ENCODE measurements at regions not wholly inside any gene's neighbourhood (a gene's known extent, or its start where the extent isn't known, plus 50 kb on each side); places are given as distances from the start of the nearest gene placed in this dataset.

DNA sequence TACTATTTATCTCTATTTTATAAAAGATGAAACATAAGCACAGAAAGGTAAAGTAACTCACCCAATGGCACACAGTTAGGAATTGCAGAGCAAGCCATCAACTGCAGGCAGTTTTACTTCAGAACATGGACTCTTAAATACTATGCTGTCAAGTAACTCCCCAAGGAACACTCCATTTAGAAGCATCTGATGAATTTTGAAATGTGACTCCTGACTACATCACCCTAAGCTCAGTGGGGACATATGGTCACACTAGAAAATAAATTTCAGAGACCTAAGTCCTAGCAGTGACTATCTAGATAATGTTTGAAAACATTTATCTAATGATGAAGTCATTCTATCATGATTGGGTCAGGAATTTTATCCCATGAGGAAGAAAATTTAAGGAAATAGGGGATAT, 272.8 kb upstream of the ARRDC4 start:
- POLR2A ChIA-PET: no interaction called here
- CTCF ChIA-PET: no interaction called here
- ATAC-seq (no peak), DNase-seq (no peak)
- no peaks in the 10 kb centered on the region for H3K9me3 ChIP-seq (ENCODE audit: control insufficient read depth in 2 of 3, low read length in 3 of 3)
- Mint-ChIP-seq H3K9me3 (peaks cover 0 to 5% (median 0%) of the 10 kb centered on the region in 11 donors), H3K36me3 (no peaks in the 10 kb centered on the region), H3K27me3 (peaks cover 0 to 26% (median 8%) of the 10 kb centered on the region in 5 donors), H3K27ac (no peak overlapping the region), H3K4me3 (no peak overlapping the region), H3K4me1 (peaks cover 0 to 5% (median 0%) of the 10 kb centered on the region in 7 donors)
- no peak overlapping the region for H3K27ac ChIP-seq (ENCODE audit: low read depth, low read length)
- no peaks in the 10 kb centered on the region for H3K4me1 ChIP-seq (ENCODE audit: control insufficient read depth in 2 of 2, insufficient read depth in 2 of 2, low read length in 2 of 2)
- H3K27me3 ChIP-seq (ENCODE audit: control insufficient read depth in 2 of 2, insufficient read depth in 2 of 2, low read length in 2 of 2): no peaks in the 10 kb centered on the region
- no peaks in the 10 kb centered on the region for H3K36me3 ChIP-seq (ENCODE audit: control insufficient read depth in 2 of 3, insufficient read depth in 3 of 3, low read length in 3 of 3)
- no peak overlapping the region for H3K4me3 ChIP-seq (ENCODE audit: low read length)
- intact Hi-C loops (cut with micrococcal nuclease): no loop called here

DNA sequence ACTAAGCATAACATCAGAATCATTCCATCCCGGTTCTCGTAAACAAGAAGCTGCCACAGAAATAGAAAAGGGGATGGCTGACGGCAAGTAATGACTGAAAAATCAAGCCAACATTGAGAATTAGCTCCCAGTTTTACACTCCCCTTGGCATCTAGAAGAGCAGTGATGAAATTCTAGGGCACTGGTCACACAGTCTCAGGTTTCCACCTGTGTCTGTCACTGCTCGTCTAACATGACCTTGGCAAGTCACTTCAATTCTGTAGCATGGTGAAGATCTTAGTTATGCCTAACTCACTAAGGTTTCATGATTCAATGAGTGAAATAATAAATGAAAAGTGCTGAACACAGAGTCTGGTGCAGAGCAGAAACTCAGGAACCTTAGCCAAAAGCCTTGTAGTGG, 272.3 kb upstream of the ARRDC4 start:
- CTCF ChIA-PET: no interaction called here
- peaks cover 0 to 26% (median 8%) of the 10 kb centered on the region in 5 donors for H3K27me3 Mint-ChIP-seq
- H3K4me1 Mint-ChIP-seq: peaks cover 0 to 5% (median 0%) of the 10 kb centered on the region in 7 donors
- no peaks in the 10 kb centered on the region for H3K36me3 Mint-ChIP-seq
- H3K27ac Mint-ChIP-seq: no peak overlapping the region
- no peak overlapping the region for H3K4me3 Mint-ChIP-seq
- no peak for ATAC-seq
- H3K4me3 ChIP-seq (ENCODE audit: low read length): no peak overlapping the region
- intact Hi-C loops (cut with micrococcal nuclease): no loop called here
- no peak overlapping the region for H3K27ac ChIP-seq (ENCODE audit: low read depth, low read length)
- DNase-seq: no peak
- H3K4me1 ChIP-seq (ENCODE audit: control insufficient read depth in 2 of 2, insufficient read depth in 2 of 2, low read length in 2 of 2): no peaks in the 10 kb centered on the region
- no peaks in the 10 kb centered on the region for H3K27me3 ChIP-seq (ENCODE audit: control insufficient read depth in 2 of 2, insufficient read depth in 2 of 2, low read length in 2 of 2)
- H3K9me3 Mint-ChIP-seq: peaks cover 0 to 5% (median 0%) of the 10 kb centered on the region in 11 donors
- H3K36me3 ChIP-seq (ENCODE audit: control insufficient read depth in 2 of 3, insufficient read depth in 3 of 3, low read length in 3 of 3): no peaks in the 10 kb centered on the region
- H3K9me3 ChIP-seq (ENCODE audit: control insufficient read depth in 2 of 3, low read length in 3 of 3): no peaks in the 10 kb centered on the region
- POLR2A ChIA-PET: no interaction called here

DNA sequence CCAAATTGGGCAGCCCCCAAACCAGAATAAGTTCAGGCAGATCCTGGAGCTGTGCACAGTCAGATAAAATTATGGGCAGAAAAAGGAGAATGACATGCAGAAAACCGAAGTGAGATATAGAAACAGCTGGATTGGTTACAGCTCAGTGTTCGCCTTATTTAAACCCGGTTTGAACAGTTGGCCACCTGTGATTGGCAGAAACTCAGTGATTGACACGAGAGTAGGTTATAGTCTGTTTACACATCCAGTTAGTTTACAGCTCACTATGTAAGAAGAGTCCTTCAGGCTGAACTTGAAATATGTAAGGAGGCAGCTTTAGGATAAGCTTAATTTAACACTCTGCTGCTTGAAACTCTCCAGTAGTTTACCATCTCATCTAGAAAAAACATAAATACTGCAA, 271.6 kb upstream of the ARRDC4 start:
- no peak overlapping the region for H3K27ac Mint-ChIP-seq
- peaks cover 0 to 26% (median 8%) of the 10 kb centered on the region in 5 donors for H3K27me3 Mint-ChIP-seq
- H3K4me3 Mint-ChIP-seq: no peak overlapping the region
- Histone ChIP-seq H3K9me3 (ENCODE audit: control insufficient read depth in 2 of 3, low read length in 3 of 3) (no peaks in the 10 kb centered on the region), H3K36me3 (ENCODE audit: control insufficient read depth in 2 of 3, insufficient read depth in 3 of 3, low read length in 3 of 3) (no peaks in the 10 kb centered on the region), H3K4me3 (ENCODE audit: low read length) (no peak overlapping the region), H3K27ac (ENCODE audit: low read depth, low read length) (no peak overlapping the region), H3K27me3 (ENCODE audit: control insufficient read depth in 2 of 2, insufficient read depth in 2 of 2, low read length in 2 of 2) (no peaks in the 10 kb centered on the region), H3K4me1 (ENCODE audit: control insufficient read depth in 2 of 2, insufficient read depth in 2 of 2, low read length in 2 of 2) (no peaks in the 10 kb centered on the region)
- intact Hi-C loops (cut with micrococcal nuclease): no loop called here
- CTCF ChIA-PET: no interaction called here
- H3K36me3 Mint-ChIP-seq: no peaks in the 10 kb centered on the region
- ATAC-seq (no peak), DNase-seq (no peak)
- peaks cover 0 to 5% (median 0%) of the 10 kb centered on the region in 7 donors for H3K4me1 Mint-ChIP-seq
- peaks cover 0 to 5% (median 0%) of the 10 kb centered on the region in 11 donors for H3K9me3 Mint-ChIP-seq
- POLR2A ChIA-PET: no interaction called here

DNA sequence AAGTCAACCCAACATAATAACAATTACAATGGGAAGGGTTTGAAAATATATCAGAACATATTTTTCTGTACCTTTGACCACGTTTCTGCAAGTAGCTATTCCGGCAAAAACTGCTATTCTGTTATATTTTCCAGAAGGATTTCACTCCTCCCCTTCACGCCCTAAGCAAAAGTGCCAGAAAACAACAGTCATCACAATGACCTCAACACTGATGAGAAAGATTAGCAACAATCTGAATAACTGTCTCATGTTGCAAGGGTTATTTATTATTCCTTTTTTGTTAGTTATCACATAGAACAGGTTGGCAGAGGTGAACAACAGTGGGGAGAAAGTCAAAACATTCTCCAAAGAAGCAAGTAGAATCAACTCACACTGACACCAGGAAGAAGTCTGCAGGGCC, 269.4 kb upstream of the ARRDC4 start:
- ChIA-PET CTCF (no interaction called here), POLR2A (no interaction called here)
- Mint-ChIP-seq H3K36me3 (no peaks in the 10 kb centered on the region), H3K4me1 (no peaks in the 10 kb centered on the region), H3K27me3 (peaks cover 0 to 25% (median 8%) of the 10 kb centered on the region in 5 donors), H3K4me3 (no peak overlapping the region), H3K9me3 (peaks cover 0 to 5% (median 0%) of the 10 kb centered on the region in 11 donors), H3K27ac (no peak overlapping the region)
- H3K27ac ChIP-seq (ENCODE audit: low read depth, low read length): no peak overlapping the region
- H3K4me1 ChIP-seq (ENCODE audit: control insufficient read depth in 2 of 2, insufficient read depth in 2 of 2, low read length in 2 of 2): no peaks in the 10 kb centered on the region
- H3K4me3 ChIP-seq (ENCODE audit: low read length): no peak overlapping the region
- DNase-seq (no peak), ATAC-seq (no peak)
- intact Hi-C loops (cut with micrococcal nuclease): no loop called here
- no peaks in the 10 kb centered on the region for H3K9me3 ChIP-seq (ENCODE audit: control insufficient read depth in 2 of 3, low read length in 3 of 3)
- no peaks in the 10 kb centered on the region for H3K36me3 ChIP-seq (ENCODE audit: control insufficient read depth in 2 of 3, insufficient read depth in 3 of 3, low read length in 3 of 3)
- H3K27me3 ChIP-seq (ENCODE audit: control insufficient read depth in 2 of 2, insufficient read depth in 2 of 2, low read length in 2 of 2): no peaks in the 10 kb centered on the region

DNA sequence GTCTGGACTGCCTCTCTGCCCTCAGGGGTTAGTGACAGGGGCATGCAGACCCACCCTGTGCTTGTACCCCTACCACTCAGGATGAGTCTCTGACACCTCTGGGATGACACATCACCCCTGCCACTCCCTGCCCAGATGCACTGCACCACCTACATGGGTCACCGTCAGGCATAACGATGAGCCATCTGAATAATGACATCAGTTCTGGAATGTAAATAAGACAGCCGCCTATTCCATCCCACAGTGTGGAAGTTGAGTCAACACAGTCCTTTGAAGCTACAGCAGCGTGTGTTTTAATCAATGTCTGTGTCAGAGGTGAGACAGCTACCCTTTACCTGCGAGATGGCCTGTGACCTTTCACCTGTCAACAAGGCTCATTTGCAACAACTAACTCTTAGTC, 268.7 kb upstream of the ARRDC4 start:
- no peaks in the 10 kb centered on the region for H3K4me1 ChIP-seq (ENCODE audit: control insufficient read depth in 2 of 2, insufficient read depth in 2 of 2, low read length in 2 of 2)
- CTCF ChIA-PET: no interaction called here
- ATAC-seq (no peak), DNase-seq (no peak)
- Mint-ChIP-seq H3K27ac (no peak overlapping the region), H3K4me1 (no peaks in the 10 kb centered on the region), H3K27me3 (peaks cover 0 to 19% (median 8%) of the 10 kb centered on the region in 5 donors), H3K36me3 (no peaks in the 10 kb centered on the region), H3K4me3 (no peak overlapping the region), H3K9me3 (peaks cover 0 to 6% (median 0%) of the 10 kb centered on the region in 11 donors)
- H3K4me3 ChIP-seq (ENCODE audit: low read length): no peak overlapping the region
- H3K9me3 ChIP-seq (ENCODE audit: control insufficient read depth in 2 of 3, low read length in 3 of 3): no peaks in the 10 kb centered on the region
- POLR2A ChIA-PET: no interaction called here
- no peaks in the 10 kb centered on the region for H3K36me3 ChIP-seq (ENCODE audit: control insufficient read depth in 2 of 3, insufficient read depth in 3 of 3, low read length in 3 of 3)
- intact Hi-C loops (cut with micrococcal nuclease): no loop called here
- no peak overlapping the region for H3K27ac ChIP-seq (ENCODE audit: low read depth, low read length)
- H3K27me3 ChIP-seq (ENCODE audit: control insufficient read depth in 2 of 2, insufficient read depth in 2 of 2, low read length in 2 of 2): no peaks in the 10 kb centered on the region

DNA sequence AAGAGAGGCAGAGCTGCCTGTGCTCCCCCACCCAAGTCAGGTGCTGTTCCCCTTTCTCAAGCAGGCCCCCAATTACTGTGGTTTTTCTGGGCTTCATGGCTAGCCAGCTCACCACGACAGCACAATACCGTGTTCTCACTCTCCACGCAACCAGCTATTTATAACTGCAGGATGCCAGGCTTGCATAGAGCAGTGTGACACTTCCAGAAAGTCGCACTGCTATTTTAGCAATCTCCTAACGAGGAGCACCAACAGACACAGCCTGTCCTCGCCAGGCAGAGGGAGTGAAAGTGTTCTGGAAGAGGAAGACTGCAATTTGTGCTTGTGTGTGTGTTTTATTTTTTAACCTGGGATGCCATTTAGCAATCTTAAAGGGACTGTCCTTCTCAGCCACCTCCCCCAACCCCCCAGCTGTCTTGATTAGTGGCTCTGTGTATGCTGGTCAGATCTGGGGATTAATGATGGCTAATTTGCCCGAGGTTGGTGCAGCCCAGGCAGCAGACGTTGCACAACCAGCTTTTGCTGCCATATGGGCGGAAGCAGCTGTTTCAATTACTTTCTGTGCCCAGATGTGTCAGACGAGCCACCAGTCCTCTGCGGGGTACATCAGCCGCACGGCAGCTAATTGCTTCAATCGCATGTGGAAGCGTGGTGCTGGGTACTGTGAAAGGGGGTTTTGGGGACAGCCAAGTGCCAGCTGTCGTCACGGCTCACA, 268.0 kb upstream of the ARRDC4 start:
- Histone ChIP-seq H3K4me1 (ENCODE audit: control insufficient read depth in 2 of 2, insufficient read depth in 2 of 2, low read length in 2 of 2) (no peaks in the 10 kb centered on the region), H3K9me3 (ENCODE audit: control insufficient read depth in 2 of 3, low read length in 3 of 3) (no peaks in the 10 kb centered on the region), H3K27ac (ENCODE audit: low read depth, low read length) (no peak overlapping the region), H3K27me3 (ENCODE audit: control insufficient read depth in 2 of 2, insufficient read depth in 2 of 2, low read length in 2 of 2) (no peaks in the 10 kb centered on the region), H3K36me3 (ENCODE audit: control insufficient read depth in 2 of 3, insufficient read depth in 3 of 3, low read length in 3 of 3) (no peaks in the 10 kb centered on the region), H3K4me3 (ENCODE audit: low read length) (no peak overlapping the region)
- ChIA-PET CTCF (no interaction called here), POLR2A (no interaction called here)
- Mint-ChIP-seq H3K9me3 (peaks cover 0 to 8% (median 0%) of the 10 kb centered on the region in 11 donors), H3K27ac (no peak overlapping the region), H3K4me3 (no peak overlapping the region), H3K27me3 (peaks cover 0 to 19% (median 8%) of the 10 kb centered on the region in 5 donors), H3K36me3 (no peaks in the 10 kb centered on the region), H3K4me1 (no peaks in the 10 kb centered on the region)
- DNase-seq: no peak
- intact Hi-C loops (cut with micrococcal nuclease): no loop called here
- ATAC-seq: peak; percentile 22

DNA sequence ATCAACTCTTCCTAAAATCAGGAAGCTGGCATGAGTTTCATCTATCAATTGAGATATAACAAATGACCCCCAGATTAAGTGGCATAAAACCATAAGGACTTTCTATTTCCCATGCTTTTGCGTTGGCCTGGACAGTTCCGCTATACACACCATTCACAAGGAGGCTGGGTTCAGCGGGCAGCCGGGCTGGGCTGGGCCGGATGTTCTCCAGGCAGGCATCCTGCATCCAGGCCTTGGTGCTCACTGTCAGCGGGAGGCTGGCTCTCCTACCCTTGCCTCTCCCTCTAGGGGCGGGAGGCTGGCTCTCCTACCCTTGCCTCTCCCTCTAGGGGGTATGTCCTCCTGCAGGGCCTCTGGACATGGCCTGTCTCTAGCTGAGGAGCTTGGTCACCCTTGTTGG, 266.0 kb upstream of the ARRDC4 start:
- H3K27ac ChIP-seq (ENCODE audit: low read depth, low read length): no peak overlapping the region
- POLR2A ChIA-PET: no interaction called here
- no peaks in the 10 kb centered on the region for H3K9me3 ChIP-seq (ENCODE audit: control insufficient read depth in 2 of 3, low read length in 3 of 3)
- intact Hi-C loops (cut with micrococcal nuclease): no loop called here
- H3K4me3 Mint-ChIP-seq: no peak overlapping the region
- H3K4me1 ChIP-seq (ENCODE audit: control insufficient read depth in 2 of 2, insufficient read depth in 2 of 2, low read length in 2 of 2): no peaks in the 10 kb centered on the region
- CTCF ChIA-PET: no interaction called here
- ATAC-seq (no peak), DNase-seq (no peak)
- H3K4me3 ChIP-seq (ENCODE audit: low read length): no peak overlapping the region
- H3K27me3 ChIP-seq (ENCODE audit: control insufficient read depth in 2 of 2, insufficient read depth in 2 of 2, low read length in 2 of 2): no peaks in the 10 kb centered on the region
- no peaks in the 10 kb centered on the region for H3K4me1 Mint-ChIP-seq
- H3K36me3 ChIP-seq (ENCODE audit: control insufficient read depth in 2 of 3, insufficient read depth in 3 of 3, low read length in 3 of 3): no peaks in the 10 kb centered on the region
- no peaks in the 10 kb centered on the region for H3K36me3 Mint-ChIP-seq
- no peak overlapping the region for H3K27ac Mint-ChIP-seq
- peaks cover 0 to 6% (median 0%) of the 10 kb centered on the region in 11 donors for H3K9me3 Mint-ChIP-seq
- peaks cover 0 to 15% (median 5%) of the 10 kb centered on the region in 5 donors for H3K27me3 Mint-ChIP-seq
